ENCODE measurements at regions not wholly inside any gene's neighbourhood (a gene's known extent, or its start where the extent isn't known, plus 50 kb on each side); places are given as distances from the start of the nearest gene placed in this dataset.

- Histone ChIP-seq H3K4me1 (no peaks in the 10 kb centered on the region), H3K36me3 (no peaks in the 10 kb centered on the region), H3K27me3 (peaks cover 0 to 57% (median 0%) of the 10 kb centered on the region in 4 donors), H3K9me3 (no peaks in the 10 kb centered on the region), H3K27ac (replicated peaks in 1 of 4) (no peak overlapping the region), H3K4me3 (no peak overlapping the region)
- no peak for TF ChIP-seq EP300 (IDR thresholded peaks at IDR 0.05)
- TF ChIP-seq CTCF (IDR thresholded peaks at IDR 0.05), result no peak
- no peak for TF ChIP-seq POLR2A (IDR thresholded peaks at IDR 0.05; ENCODE audit: low read depth)
- TF ChIP-seq POLR2AphosphoS5 (IDR thresholded peaks at IDR 0.05), result no peak
- no peak for DNase-seq (ENCODE audit: extremely low spot score)
- 78% methylated on average over 20 of the region's 20 CpGs for WGBS
- intact Hi-C loops (cut with DNase I), result no loop called here
These were observed 213.5 kb upstream of the LHX5 start for GRCh38 chr12:113684908-113685782.

GRCh38 chr12:113684053-113684907, 212.6 kb upstream of the LHX5 start:
- Histone ChIP-seq H3K4me3 (no peak overlapping the region), H3K4me1 (no peaks in the 10 kb centered on the region), H3K27me3 (peaks cover 0 to 54% (median 0%) of the 10 kb centered on the region in 4 donors), H3K36me3 (no peaks in the 10 kb centered on the region), H3K27ac (replicated peaks in 1 of 4) (no peak overlapping the region), H3K9me3 (no peaks in the 10 kb centered on the region)
- TF ChIP-seq CTCF (IDR thresholded peaks at IDR 0.05), result no peak
- no peak for TF ChIP-seq EP300 (IDR thresholded peaks at IDR 0.05)
- TF ChIP-seq POLR2AphosphoS5 (IDR thresholded peaks at IDR 0.05), result no peak
- TF ChIP-seq POLR2A (IDR thresholded peaks at IDR 0.05; ENCODE audit: low read depth), result no peak
- intact Hi-C loops (cut with DNase I), result no loop called here
- DNase-seq (ENCODE audit: extremely low spot score), result no peak
- WGBS, result 31% methylated on average over 13 of the region's 13 CpGs

GRCh38 chr12:113683574-113683973, 211.9 kb upstream of the LHX5 start:
- TF ChIP-seq POLR2A (IDR thresholded peaks at IDR 0.05; ENCODE audit: low read depth), result no peak
- TF ChIP-seq EP300 (IDR thresholded peaks at IDR 0.05), result no peak
- TF ChIP-seq CTCF (IDR thresholded peaks at IDR 0.05), result no peak
- no peak for TF ChIP-seq POLR2AphosphoS5 (IDR thresholded peaks at IDR 0.05)
- no peak for DNase-seq (ENCODE audit: extremely low spot score)
- WGBS, result 14% methylated on average over 3 of the region's 7 CpGs
- H3K9me3 ChIP-seq, result no peaks in the 10 kb centered on the region
- H3K27ac ChIP-seq (replicated peaks in 1 of 4), result no peak overlapping the region
- no peaks in the 10 kb centered on the region for H3K36me3 ChIP-seq
- H3K4me3 ChIP-seq, result no peak overlapping the region
- H3K4me1 ChIP-seq, result no peaks in the 10 kb centered on the region
- peaks cover 0 to 54% (median 0%) of the 10 kb centered on the region in 4 donors for H3K27me3 ChIP-seq
- intact Hi-C loops (cut with DNase I), result no loop called here

GRCh38 chr12:113680868-113681267, 209.2 kb upstream of the LHX5 start:
- Histone ChIP-seq H3K9me3 (no peaks in the 10 kb centered on the region), H3K27ac (replicated peaks in 1 of 4) (no peak overlapping the region), H3K36me3 (no peaks in the 10 kb centered on the region), H3K27me3 (peaks cover 0 to 68% (median 2%) of the 10 kb centered on the region in 4 donors), H3K4me1 (no peaks in the 10 kb centered on the region), H3K4me3 (no peak overlapping the region)
- intact Hi-C loops (cut with DNase I), result no loop called here
- 90% methylated on average over 1 of the region's 1 CpG for WGBS
- TF ChIP-seq POLR2A (IDR thresholded peaks at IDR 0.05; ENCODE audit: low read depth), result no peak
- TF ChIP-seq CTCF (IDR thresholded peaks at IDR 0.05), result no peak
- no peak for TF ChIP-seq POLR2AphosphoS5 (IDR thresholded peaks at IDR 0.05)
- TF ChIP-seq EP300 (IDR thresholded peaks at IDR 0.05), result no peak
- DNase-seq (ENCODE audit: extremely low spot score), result no peak

All from esophagus muscularis mucosa (tissue), 4 donors.